ENCODE measurements at regions not wholly inside any gene's neighbourhood (a gene's known extent, or its start where the extent isn't known, plus 50 kb on each side); places are given as distances from the start of the nearest gene placed in this dataset.
"Not testable (repeated sequence)": the region's sequence is repeated elsewhere in the genome, so short reads cannot be mapped to it uniquely, and the experiment has no call there.

DNA sequence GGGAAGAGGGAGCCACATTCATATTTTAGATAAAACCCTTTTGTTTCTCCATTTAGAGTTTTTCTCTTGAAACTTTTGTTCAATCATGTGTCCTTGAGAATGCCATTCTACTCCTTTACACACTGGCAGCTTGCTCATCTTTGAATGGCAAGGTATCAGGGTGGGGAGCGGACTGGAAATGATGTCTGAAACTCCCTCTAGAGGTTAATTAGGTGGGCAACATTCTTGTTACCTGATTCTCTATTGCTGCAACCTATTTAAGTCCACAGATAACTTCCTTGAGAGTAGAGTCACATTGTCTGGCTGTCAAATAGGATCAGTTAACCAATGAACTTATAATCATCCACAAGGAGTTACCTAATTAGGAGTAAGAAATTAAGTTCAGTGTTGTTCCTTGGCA is 533.6 kb upstream of the API5 start:
- no peak for FAIRE-seq

DNA sequence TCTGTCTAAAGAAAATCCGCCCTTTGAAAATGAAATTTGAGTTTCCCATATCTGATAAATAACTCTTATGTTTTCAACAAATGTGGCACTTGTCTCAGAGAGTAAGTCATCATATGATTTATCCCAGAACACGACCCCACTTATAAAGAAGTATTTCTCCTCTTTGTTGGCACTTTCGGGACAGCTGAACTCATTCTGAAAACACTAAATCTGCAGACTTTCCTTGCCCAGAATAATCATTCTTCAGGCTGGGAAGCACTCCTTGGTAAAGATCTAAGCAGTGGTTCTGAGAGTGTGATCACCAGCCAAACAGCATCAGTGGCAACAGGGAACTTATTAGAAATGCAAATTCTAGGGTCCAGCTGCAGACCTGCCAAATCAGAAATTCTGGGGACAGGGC is 532.2 kb upstream of the API5 start:
- FAIRE-seq: no peak

DNA sequence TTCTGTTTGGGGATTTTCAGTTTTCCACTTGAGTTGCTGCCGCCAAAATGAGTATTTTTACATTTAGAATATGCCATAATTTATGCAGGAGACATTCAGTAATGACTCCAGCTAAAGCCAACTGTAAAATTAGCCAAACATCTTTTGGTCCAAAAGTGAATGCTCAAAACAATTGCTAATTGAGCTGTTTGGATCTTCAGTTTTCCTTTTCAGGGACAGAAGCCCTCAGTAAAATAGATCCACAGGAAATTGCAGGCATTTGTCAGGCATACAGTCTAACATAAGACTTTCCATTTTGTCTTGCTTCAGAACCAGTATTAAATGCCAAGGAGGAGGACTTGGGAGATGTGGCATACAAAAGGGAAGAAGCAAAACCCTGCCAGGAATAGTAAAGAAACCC is 524.8 kb upstream of the API5 start:
- FAIRE-seq: no peak

DNA sequence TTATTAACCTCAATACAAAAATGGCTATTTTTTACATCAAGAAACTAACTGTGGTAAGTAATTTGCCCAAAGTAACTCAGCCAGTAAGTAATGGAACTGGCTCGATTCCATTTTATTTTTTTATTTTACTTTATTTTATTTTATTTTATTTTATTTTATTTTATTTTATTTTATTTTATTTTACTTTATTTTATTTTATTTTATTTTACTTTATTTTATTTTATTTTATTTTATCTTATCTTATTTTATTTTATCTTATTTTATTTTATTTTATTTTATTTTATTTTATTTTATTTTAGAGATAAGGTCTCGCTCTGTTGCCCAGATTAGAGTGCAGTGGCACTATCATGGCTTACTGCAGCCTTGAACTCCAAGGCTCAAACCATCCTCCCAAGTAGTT is 516.3 kb upstream of the API5 start:
- FAIRE-seq: peak; percentile 49

DNA sequence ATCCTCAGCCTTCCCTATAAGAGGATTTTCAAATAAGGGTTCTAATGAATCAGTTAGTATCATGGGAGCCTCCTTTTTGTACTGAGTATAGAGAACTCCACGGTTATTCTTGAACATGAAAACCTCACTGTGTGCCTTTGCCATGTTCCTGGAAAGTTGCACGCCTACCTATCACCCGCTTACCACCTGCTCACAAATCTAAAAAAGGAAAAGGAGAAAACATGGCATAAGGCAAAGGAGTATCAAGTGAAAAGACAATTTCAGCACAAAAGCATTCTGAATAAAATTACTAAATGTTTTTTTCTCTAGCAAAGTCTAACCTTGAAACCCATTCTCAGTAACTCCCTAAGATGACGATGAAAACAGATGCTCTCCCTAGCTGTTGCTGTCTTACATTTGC is 511.8 kb upstream of the API5 start:
- no peak for FAIRE-seq

DNA sequence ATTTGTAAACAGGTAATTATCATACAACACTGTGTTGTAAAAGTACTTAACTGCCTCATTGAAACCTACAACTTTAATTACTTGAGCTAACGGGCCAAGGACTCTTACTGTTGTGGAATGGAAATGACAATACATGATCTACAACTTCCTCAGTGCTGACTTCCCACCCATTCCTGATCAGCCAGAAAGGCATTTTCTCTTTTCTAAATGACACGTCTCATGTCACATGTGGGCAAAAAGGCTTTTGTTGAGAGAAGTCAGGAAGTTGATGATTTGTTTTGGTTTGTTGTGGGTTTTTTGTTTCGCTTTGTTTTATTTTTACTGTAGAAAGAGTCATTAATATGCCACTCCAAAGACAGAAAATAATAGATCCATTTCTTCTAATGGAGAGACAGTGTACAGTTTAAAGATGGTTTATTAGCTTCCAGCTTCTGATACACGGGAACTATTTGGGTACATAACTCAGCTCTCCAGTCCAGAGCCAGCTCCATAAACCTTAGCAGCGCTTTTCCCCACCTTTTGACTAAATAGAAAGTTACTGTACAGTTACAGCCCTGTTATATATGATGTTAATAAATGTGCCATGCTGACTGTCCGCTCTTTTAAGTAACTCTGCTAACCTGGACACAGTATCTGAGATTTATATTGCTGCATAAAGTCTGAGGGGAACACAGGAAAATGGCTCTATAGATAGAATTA is 509.4 kb upstream of the API5 start:
- FAIRE-seq: no peak

DNA sequence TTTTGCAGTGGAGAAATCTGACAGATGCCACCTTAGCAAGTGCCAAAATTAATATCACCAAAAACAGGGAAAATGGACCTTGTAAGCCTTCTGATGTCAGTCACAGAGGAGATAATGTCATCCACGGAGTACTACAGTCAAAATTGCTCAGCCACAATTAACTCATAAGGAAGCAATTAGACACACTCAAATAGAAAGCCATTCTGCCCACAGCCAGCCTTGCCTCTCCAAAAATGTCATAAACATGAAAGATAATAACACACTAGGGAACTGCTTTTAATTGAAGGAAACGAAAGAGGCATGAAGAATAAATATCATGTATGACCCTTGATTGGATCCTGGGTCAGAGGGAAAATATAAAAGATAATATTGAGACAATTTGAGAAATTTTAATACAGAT is 505.6 kb upstream of the API5 start:
- no peak for FAIRE-seq

DNA sequence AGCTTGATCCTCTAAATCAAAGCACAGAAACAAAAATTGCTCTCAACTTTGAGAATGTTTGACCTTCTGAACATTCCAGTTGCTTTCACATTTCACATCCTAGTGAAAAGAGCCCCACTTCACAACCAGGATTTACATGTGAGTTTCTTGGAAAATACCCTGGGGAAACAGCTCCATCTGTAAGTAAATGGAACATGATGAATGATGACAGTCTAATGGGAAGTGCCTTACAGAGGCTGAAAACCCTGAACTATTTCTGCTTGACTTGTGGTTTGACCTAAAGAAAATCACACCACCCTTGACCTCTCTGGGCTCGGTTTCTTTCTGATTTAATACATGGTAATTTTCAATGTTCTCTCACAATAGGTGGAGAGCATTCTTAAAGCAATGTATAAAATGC is 499.4 kb upstream of the API5 start:
- FAIRE-seq: no peak

DNA sequence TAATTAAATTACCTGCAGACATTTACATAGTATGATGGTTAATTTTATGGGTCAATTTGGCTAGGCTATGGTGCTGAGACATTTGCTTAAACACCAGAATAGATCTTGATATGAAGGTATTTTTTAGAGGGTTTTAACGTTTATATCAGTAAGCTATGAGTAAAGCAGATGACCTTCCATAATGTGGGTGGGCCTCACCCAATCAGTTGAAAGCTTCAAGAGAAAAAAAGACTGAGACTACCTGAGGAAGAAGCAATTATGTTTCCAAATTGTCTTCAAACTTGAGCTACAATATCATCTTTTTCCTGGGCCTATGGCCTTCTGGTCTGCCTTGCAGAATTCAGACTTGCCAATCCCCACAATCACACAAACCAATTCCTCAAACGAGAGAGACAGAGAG is 498.8 kb upstream of the API5 start:
- FAIRE-seq: no peak

DNA sequence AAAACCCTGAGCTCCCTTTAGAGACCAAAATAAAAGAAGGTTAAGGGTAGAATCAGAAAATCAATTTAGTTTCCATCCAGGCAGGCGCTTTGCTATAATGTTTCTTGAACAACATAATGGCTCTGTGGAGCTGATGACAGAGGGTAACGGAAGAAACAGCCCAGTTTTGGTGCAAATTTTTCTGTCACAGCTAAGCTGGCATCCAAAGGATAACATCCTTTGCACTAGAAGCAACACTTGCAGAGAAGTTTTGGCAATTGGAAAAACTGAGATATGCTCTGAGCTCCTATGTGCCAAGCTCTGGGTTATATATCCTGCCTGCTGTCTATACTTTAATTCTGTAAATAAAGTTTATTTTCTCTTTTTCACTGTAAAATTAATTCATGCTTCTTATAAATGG is 495.3 kb upstream of the API5 start:
- FAIRE-seq: no peak

DNA sequence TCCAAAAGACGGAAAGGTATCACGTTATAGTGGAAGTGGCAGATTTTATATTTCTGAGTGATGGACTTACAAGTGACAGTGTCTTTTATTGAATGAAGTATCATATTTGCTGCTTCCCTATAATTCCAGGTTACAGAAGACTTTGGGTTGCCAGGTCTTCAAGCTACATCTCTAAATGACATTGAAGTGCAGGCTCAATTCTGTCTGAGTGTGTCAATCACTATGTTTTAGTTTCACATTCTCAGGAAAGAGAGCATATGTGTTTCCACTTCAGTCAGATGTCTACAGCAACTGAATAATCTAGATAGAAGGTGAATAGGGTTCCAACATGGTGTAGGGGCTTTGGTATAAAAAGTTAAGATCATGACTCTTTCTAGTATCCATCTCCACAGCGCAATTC is 492.7 kb upstream of the API5 start:
- no peak for FAIRE-seq

DNA sequence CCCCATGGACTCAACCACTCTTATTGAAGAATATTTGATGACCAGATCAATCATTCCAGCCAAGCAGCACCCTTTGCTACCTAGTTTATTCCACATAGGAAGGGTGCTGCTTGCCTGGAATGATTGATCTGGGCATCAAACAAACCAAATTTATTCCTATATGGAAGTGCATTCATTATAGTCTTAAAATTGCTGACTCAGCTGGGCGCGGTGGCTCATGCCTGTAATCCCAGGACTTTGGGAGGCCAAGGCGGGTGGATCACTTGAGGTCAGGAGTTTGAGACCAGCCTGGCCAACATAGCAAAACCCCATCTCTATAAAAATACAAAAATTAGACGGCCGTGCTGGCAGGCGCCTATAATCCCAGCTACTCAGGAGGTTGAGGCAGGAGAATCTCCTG is 489.6 kb upstream of the API5 start:
- not testable (repeated sequence) for FAIRE-seq

DNA sequence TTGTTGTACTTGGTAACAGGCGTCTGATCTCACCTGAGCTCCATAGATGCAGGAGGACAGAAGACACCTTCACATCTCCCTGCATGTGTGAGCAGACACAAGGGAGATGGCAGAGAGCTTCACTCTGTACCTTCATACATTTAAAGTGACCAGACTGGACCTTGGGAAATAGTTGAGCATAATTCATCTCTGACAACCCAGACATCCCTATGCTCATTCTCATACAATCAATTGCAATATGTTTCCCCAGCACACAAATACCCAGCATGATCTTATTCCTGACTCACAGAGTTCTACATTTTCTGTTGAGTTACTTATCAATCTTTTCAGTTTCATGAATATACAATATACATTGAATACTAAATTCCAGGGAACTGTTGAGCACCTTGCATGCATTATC is 488.2 kb upstream of the API5 start:
- no peak for FAIRE-seq

DNA sequence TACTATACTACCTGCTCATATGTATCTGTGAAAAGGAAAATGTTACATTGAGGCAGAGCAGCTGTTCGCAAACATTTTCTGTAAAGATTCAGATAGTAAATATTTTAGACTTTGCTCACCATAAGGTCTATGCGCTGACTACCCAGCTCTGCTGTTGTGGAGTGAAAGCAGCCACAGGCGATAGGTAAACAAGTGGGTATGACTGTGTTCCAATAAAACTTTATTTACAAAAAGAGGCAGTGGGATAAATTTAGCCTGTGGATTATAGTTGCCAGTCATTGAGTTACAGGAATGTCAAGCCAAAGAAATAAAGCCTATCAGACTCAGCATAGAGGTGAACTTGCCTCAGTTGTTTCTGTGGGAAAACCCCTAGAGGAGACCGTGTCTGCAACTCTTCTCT is 487.7 kb upstream of the API5 start:
- no peak for FAIRE-seq

DNA sequence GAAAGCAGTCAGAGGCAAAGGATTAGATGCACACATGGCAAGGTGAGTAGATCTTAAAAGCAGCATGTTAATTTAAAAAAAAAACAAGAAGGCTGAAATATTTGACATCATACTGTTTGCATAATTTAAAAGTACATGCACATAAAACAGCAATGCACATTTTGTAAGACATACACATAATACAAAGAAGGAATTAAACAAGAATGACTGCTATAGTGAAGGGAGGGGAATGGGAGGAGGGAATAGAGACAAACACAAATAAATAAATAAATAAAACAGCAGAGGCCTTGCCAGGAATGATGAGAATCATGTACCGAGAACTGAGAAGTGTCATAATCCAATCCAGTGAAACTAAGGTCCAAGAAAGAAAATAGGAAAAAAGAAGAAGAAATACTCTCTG is 486.2 kb upstream of the API5 start:
- no peak for FAIRE-seq

DNA sequence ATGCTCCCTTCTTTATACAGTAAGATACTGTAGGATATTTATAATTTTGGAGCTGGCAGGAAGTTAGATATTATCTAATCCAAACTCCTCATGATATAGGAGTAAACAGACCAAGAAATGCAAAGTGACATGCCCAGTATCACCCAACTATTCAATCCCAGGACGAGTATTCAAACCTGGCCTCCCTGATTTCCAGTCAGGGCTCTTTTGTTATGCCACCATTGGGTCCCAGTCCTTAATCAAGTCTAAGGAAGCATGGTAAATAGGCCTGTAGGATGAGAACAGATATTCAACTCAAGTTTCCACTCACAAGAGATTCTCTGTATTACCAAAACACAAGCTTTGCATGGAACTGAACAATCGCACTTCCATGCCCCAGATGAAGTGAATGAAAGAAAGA is 484.0 kb upstream of the API5 start:
- no peak for FAIRE-seq

DNA sequence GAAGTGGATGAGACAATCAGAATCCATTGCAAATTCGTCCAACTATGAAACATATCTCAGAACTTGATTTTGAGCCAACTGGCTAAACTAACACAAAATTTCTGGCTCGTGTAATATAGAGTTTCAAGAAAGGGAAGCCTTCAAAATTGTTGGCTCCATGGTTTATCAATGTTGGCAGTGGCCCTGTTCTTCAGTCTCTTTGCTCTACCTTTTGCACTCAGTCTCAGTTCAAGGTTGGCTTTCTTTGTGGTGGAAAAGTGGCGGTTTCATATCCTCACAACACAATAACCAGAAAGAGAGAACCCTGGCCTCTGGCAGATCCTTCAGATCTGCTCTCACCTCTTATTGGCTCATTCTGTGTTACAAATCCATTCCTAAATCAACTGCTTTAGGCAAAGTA is 473.8 kb upstream of the API5 start:
- no peak for FAIRE-seq

DNA sequence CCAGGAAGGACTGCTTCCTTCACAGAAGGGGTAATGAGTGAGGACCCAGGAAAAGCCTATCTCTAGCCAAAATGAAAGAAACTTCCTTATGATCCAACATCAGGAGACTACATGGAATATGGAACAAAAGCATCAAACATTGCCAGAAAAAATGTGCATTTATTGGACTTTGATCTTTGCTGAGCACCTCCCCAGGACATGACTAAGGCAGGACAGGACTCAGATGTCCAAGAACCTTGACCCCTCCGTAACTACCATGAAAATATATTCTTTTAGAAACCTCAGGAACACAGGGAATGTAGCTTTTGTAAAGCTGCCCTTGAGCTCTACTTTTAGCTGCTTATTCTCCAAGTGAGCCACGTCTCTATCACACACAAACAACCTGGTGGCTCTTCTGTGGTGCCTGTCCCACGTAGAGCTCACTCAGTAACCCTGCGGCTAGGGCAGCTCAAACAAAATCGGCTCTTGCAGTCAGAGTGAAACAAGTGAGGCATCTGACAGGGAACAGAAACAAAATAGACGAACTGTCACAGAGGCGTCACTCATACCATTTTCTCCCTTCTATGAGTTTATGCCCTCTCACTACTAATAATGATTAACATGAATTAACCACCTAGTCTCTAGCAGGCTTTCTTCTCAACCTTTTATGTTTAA is 471.5 kb upstream of the API5 start:
- no peak for FAIRE-seq

DNA sequence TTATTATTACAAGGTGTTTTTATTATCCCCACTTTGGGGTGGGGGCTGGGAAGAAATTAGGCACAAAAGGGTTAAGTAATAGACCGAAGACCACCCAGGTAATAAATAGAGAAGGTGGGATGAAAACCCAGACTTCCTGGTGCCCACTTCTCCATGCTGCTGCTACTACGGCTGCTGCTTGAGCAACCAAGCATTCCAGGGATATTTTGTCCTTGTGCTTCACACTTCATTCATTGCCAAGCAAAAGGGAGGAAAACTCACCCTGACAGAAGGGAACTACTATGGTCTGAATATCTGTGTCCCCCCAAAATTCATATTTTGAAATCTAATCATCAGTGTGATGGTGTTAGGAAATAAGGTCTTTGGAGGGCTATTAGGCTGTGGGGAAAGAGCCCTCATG is 470.9 kb upstream of the API5 start:
- no peak for FAIRE-seq

DNA sequence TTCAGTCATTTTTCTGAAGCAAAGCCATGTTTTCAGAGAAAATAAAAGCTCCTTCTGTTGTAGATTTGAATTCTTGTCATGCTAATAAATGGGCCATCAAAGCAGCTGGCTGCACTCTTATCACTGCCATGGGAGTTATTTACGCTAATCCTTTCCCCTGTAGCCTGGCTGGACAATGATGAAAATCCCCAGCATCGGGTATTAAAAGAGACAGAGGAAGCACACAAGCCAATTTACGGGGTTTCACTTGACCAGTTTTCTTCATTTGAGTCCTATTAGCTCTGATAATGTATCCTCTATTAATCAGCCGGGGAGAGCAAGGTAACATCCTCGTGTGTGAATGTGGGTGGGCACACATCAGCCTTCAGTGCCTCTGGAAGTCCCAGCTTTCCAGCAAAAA is 470.2 kb upstream of the API5 start:
- FAIRE-seq: no peak

DNA sequence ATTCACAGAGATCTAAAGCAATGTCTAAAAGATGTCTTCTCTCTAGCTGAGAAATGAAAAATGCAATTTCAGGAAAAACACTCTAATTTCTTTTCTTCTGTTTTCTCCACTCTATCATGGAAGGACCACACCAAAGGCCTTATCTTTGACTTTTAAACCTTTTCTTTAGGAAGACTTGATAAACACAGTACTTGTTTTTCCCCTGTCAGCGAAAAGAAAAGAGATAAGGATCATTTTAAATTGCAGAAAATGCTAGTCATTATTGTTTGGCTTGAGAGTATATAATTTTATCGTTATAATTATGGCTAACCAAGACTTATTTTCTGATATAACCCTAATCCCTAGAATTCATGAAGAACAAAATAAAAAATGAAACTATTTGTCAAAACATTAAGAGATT is 462.4 kb upstream of the API5 start:
- no peak for FAIRE-seq

DNA sequence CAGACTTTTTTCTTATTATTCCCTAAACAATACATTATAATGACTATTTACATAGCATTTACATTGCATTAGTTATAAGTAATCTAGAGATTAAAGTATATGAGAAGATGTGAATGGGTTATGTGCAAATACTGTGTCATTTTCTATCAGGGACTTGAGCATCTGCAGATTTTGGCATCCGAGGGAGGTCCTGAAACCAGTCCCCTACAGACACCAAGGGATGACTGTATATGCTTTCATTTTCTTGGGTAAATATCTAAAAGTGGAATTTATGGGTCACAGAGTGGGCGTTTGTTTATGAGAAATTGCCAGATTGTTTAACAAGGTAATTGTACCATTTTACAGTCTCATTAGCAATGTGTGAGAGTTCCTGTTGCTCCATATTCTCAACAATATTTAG is 454.5 kb upstream of the API5 start:
- FAIRE-seq: no peak

DNA sequence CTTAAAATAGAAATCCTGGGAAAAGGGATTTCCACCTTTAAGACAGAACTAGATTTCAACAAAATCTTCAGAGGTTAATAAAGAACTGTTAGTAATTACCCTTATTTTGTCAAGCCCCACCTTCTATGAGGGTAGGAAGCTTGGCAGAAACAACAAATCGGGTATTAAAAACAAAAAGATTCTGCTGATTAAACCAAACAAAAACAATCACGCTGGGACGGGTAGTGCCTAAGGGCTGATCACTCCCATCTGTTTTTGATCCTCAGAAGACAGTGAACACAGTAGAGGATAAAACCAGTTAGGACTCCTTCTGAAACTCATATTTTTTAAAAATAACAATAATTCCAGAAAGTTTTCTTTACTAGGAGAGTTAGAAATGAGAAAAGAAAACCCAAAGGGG is 441.3 kb upstream of the API5 start:
- FAIRE-seq: no peak

DNA sequence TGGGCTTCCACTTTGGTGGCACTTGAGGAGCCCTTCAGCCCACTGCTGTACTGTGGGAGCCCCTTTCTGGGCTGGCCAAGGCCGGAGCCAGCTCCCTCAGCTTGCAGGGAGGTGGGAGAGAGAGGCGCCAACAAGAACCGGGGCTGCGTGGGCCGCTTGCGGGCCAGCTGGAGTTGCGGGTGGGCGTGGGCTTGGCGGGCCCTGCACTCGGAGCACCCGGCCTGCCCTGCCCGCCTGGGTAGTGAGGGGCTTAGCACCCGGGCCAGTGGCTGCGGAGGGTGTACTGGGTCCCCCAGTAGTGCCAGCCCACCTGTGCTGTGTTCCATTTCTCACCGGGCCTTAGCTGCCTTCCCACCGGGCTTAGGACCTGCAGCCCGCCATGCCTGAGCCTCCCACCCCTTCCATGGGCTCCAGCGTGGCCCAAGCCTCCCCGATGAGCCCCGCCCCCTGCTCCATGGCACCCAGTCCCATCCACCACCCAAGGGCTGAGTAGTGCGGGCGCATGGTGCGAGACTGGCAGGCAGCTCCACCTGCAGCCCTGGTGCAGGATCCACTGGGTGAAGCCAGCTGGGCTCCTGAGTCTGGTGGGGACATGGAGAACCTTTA is 437.9 kb upstream of the API5 start:
- not testable (repeated sequence) for FAIRE-seq

DNA sequence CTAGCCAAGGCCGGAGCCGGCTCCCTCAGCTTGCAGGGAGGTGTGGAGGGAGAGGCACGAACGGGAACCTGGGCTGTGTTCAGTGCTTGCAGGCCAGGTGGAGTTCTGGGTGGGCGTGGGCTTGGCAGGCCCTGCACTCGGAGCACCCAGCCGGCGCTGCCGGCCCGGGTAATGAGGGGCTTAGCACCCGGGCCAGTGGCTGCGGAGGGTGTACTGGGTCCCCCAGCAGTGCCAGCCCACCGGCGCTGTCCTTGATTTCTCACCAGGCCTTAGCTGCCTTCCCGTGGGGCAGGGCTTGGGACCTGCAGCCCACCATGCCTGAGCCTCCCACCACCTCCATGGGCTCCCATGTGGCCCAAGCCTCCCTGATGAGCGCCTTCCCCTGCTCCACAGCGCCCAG is 430.5 kb upstream of the API5 start:
- not testable (repeated sequence) for FAIRE-seq
